Liver (tissue), 8 donors: ENCODE measurements at regions not wholly inside any gene's neighbourhood (a gene's known extent, or its start where the extent isn't known, plus 50 kb on each side); places are given as distances from the start of the nearest gene placed in this dataset.

Experiments used
- DNase-seq: peaks from one replicate; pipeline ENCODE4 v3.0.0-alpha.2; 2017; ENCODE audit warnings: low spot score
- H3K27ac ChIP-seq, 2 donors: one replicate each; pipeline ENCODE4 v1.7.0; 2013; ENCODE audit warnings: inconsistent platforms in 2 of 2, low read length in 2 of 2, control low read depth in 1 of 2, low read depth in 1 of 2, mild to moderate bottlenecking in 1 of 2
- H3K27me3 ChIP-seq, 4 donors: one replicate each; pipeline versions ENCODE4 v1.6.1 to v1.7.0; 2013; ENCODE audit warnings: low read length in 3 of 4, inconsistent platforms in 1 of 4, mild to moderate bottlenecking in 1 of 4, moderate library complexity in 1 of 4; ENCODE audit not compliant: control insufficient read depth in 4 of 4, insufficient read depth in 4 of 4
- H3K36me3 ChIP-seq, 4 donors: one replicate each; pipeline versions ENCODE4 v1.6.1 to v1.7.0; 2013; ENCODE audit warnings: low read length in 3 of 4, mild to moderate bottlenecking in 3 of 4, low read depth in 1 of 4, moderate library complexity in 1 of 4; ENCODE audit not compliant: control insufficient read depth in 4 of 4, insufficient read depth in 3 of 4
- H3K4me1 ChIP-seq, 4 donors: one replicate each; pipeline versions ENCODE4 v1.6.1 to v1.7.0; 2013; ENCODE audit warnings: low read length in 3 of 4, mild to moderate bottlenecking in 3 of 4, moderate library complexity in 1 of 4; ENCODE audit not compliant: control insufficient read depth in 4 of 4, insufficient read depth in 4 of 4
- H3K4me3 ChIP-seq, 3 donors: one replicate each; pipeline versions ENCODE4 v1.6.1 to v1.7.0; 2013; ENCODE audit warnings: low read length in 3 of 3, control low read depth in 1 of 3, low read depth in 1 of 3, mild to moderate bottlenecking in 1 of 3
- H3K9ac ChIP-seq, 2 donors: one replicate each; pipeline ENCODE4 v1.7.0; 2013; ENCODE audit warnings: low read length in 2 of 2, mild to moderate bottlenecking in 2 of 2, moderate library complexity in 2 of 2, control low read depth in 1 of 2, low read depth in 1 of 2
- H3K9me3 ChIP-seq, 4 donors: one replicate each; pipeline versions ENCODE4 v1.6.1 to v1.7.0; 2013; ENCODE audit warnings: low read length in 3 of 4; ENCODE audit not compliant: control insufficient read depth in 4 of 4
- ATF3 ChIP-seq: IDR thresholded peaks from 2 replicates; pipeline ENCODE4 v1.6.1; 2016; ENCODE audit warnings: antibody characterized with exemption
- CTCF ChIP-seq: fragments of 150-350 bp; IDR thresholded peaks from 2 replicates; pipeline ENCODE4 v1.5.1; 2017; ENCODE audit warnings: improper control_type of control experiment, low read depth, low read length; ENCODE audit not compliant: missing input control
- EGR1 ChIP-seq, 2 donors: IDR thresholded peaks; 2 replicates each; pipeline ENCODE4 v1.6.1; 2016 to 2018; ENCODE audit warnings: antibody characterized with exemption in 2 of 2, low read depth in 2 of 2
- GABPA ChIP-seq, 2 donors: IDR thresholded peaks in 1 of 2; conservative IDR thresholded peaks in 1 of 2; 2 replicates each; pipeline ENCODE4 v1.6.1; 2016; ENCODE audit warnings: antibody characterized with exemption in 2 of 2, mild to moderate bottlenecking in 1 of 2, moderate library complexity in 1 of 2
- HNF4G ChIP-seq: IDR thresholded peaks from 2 replicates; pipeline ENCODE4 v1.6.1; 2016; ENCODE audit warnings: antibody characterized with exemption
- MAX ChIP-seq: IDR thresholded peaks from 2 replicates; pipeline ENCODE4 v1.6.1; 2016; ENCODE audit warnings: antibody characterized with exemption
- RAD21 ChIP-seq, 2 donors: IDR thresholded peaks; 2 replicates each; pipeline ENCODE4 v1.6.1; 2016; ENCODE audit warnings: antibody characterized with exemption in 2 of 2, mild to moderate bottlenecking in 2 of 2
- REST ChIP-seq: IDR thresholded peaks from 2 replicates; pipeline ENCODE4 v1.6.1; 2016; ENCODE audit warnings: antibody characterized with exemption, mild to moderate bottlenecking
- RXRA ChIP-seq, 2 donors: IDR thresholded peaks; 2 replicates each; pipeline ENCODE4 v1.6.1; 2017 to 2018; ENCODE audit warnings: antibody characterized with exemption in 2 of 2, mild to moderate bottlenecking in 1 of 2
- TAF1 ChIP-seq: conservative IDR thresholded peaks from 2 replicates; pipeline ENCODE4 v1.6.1; 2016; ENCODE audit warnings: antibody characterized with exemption, mild to moderate bottlenecking
- ZBTB33 ChIP-seq: IDR thresholded peaks from 2 replicates; pipeline ENCODE4 v1.6.1; 2016; ENCODE audit warnings: antibody characterized with exemption
- WGBS: extraction: QIAGEN DNeasy Blood & Tissue Kit; methylation state at CpG from one replicate; pipeline ENCODE4 v1.1.7; 2013; 5-methylcytosine and 5-hydroxymethylcytosine counted together
- donor health status: healthy.
- donor health status: healthy.
- donor health status: healthy.
- donor health status: healthy.
- donor health status: healthy.

GRCh38 chr5:116666901-116667300 lies 92.3 kb upstream of the SEMA6A start:
- no peak overlapping the region for H3K27ac ChIP-seq
- no peaks in the 10 kb centered on the region for H3K36me3 ChIP-seq
- no peaks in the 10 kb centered on the region for H3K4me1 ChIP-seq
- TF ChIP-seq ATF3 (no peak), MAX (no peak), EGR1 (IDR thresholded peaks at IDR 0.05; ENCODE audit: low read depth in 2 of 2) (no peak)
- H3K27me3 ChIP-seq, result no peaks in the 10 kb centered on the region
- WGBS, result 82% methylated on average over 3 of the region's 3 CpGs
- no peak for DNase-seq
- H3K4me3 ChIP-seq, result no peak overlapping the region
- H3K9ac ChIP-seq, result no peak overlapping the region
- H3K9me3 ChIP-seq, result peaks cover 0 to 3% (median under 1%) of the 10 kb centered on the region in 4 donors

GRCh38 chr5:116664988-116665387 lies 90.4 kb upstream of the SEMA6A start:
- H3K27ac ChIP-seq, result no peak overlapping the region
- H3K27me3 ChIP-seq, result no peaks in the 10 kb centered on the region
- 71% methylated on average over 5 of the region's 5 CpGs for WGBS
- no peaks in the 10 kb centered on the region for H3K4me1 ChIP-seq
- TF ChIP-seq HNF4G, result no peak
- no peak for TF ChIP-seq TAF1
- no peak for TF ChIP-seq CTCF
- TF ChIP-seq EGR1 (IDR thresholded peaks at IDR 0.05; ENCODE audit: low read depth in 2 of 2), result no peak
- no peak for TF ChIP-seq GABPA (IDR thresholded peaks at IDR 0.05 in 1 of 2, conservative IDR thresholded peaks at IDR 0.05 in 1 of 2)
- TF ChIP-seq RXRA (IDR thresholded peaks at IDR 0.05), result no peak
- TF ChIP-seq ZBTB33, result no peak
- TF ChIP-seq RAD21 (IDR thresholded peaks at IDR 0.05), result no peak
- TF ChIP-seq ATF3, result no peak
- no peak for TF ChIP-seq REST
- no peak overlapping the region for H3K4me3 ChIP-seq
- no peak overlapping the region for H3K9ac ChIP-seq
- no peak for DNase-seq
- H3K36me3 ChIP-seq, result no peaks in the 10 kb centered on the region
- peaks cover 5 to 14% (median 11%) of the 10 kb centered on the region in 4 donors for H3K9me3 ChIP-seq
